ENCODE measurements at regions not wholly inside any gene's neighbourhood (a gene's known extent, or its start where the extent isn't known, plus 50 kb on each side); places are given as distances from the start of the nearest gene placed in this dataset.

DNA sequence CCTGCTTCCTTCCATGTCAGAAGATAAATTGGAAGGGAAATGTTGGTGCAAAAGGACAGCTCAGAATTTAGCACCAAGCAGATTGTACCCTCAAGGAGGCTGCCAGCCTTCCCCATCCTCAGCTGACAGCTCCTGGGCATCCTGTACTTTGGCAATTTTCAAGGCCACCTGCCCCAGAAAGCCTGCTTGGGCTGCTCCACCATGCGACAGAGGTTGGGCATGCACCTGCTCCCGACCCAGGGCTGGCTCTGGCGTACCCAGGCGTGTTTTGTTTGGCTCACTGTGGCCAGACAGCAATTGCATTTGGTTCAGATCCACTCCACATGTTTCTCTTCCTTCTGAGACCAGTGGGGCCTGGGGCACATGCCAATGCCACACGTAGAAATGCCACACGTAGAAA, 547.8 kb downstream of the NPHP4 start:
- CTCF ChIA-PET: no interaction called here
- no peaks in the 10 kb centered on the region for H3K27me3 ChIP-seq (replicated peaks in 1 of 2; ENCODE audit: control insufficient read depth in 2 of 2, insufficient read depth in 2 of 2, low read length in 1 of 2)
- no peak for FAIRE-seq
- H3K4me2 ChIP-seq (ENCODE audit: control insufficient read depth, insufficient read depth): no peak overlapping the region
- in situ Hi-C loops (cut with MboI): no loop called here
- 7% methylated on average over 6 of the region's 6 CpGs for WGBS (ENCODE audit: insufficient coverage, insufficient replicate concordance, low lambda C conversion rate, missing lambda C conversion rate)
- H3K79me2 ChIP-seq (ENCODE audit: control insufficient read depth, insufficient read depth, low read length): no peaks in the 10 kb centered on the region
- intact Hi-C loops (cut with micrococcal nuclease; ENCODE audit: unreplicated experiment): no loop called here
- H3K27ac ChIP-seq (ENCODE audit: control insufficient read depth, insufficient read depth): no peak overlapping the region
- H3K4me3 ChIP-seq: no peak overlapping the region
- ATAC-seq: no peak
- H3K36me3 ChIP-seq (ENCODE audit: control insufficient read depth in 2 of 2, insufficient read depth in 2 of 2, low read length in 1 of 2): no peaks in the 10 kb centered on the region
- H3K4me1 ChIP-seq (ENCODE audit: control insufficient read depth, insufficient read depth, low read length): no peaks in the 10 kb centered on the region
- no peaks in the 10 kb centered on the region for H4K20me1 ChIP-seq (ENCODE audit: control insufficient read depth, insufficient read depth)
- no peak overlapping the region for H3K9ac ChIP-seq (ENCODE audit: control insufficient read depth, insufficient read depth, low read length)
- RAD21 ChIA-PET (ENCODE audit: unreplicated experiment): no interaction called here
- no peak for DNase-seq (ENCODE audit: low read depth, low spot score)
- SMC1A ChIA-PET (ENCODE audit: uncharacterized antibody, unreplicated experiment): no interaction called here
- H2AFZ ChIP-seq (ENCODE audit: control insufficient read depth, low read depth, low read length): no peak overlapping the region
- no peaks in the 10 kb centered on the region for H3K9me3 ChIP-seq (replicated peaks; ENCODE audit: control insufficient read depth, insufficient read depth, low read length)
- POLR2A ChIA-PET: no interaction called here
- no TSS peak for BruUV-seq (replicated peaks)
- no peak for TF ChIP-seq FOS (IDR thresholded peaks at IDR 0.05; ENCODE audit: borderline replicate concordance, extremely low read depth, insufficient read length)
- TF ChIP-seq MXI1 (IDR thresholded peaks at IDR 0.05; ENCODE audit: low read depth, low read length): no peak
- TF ChIP-seq RAD21 (IDR thresholded peaks at IDR 0.05; ENCODE audit: insufficient read depth, low read depth, low read length): no peak
- TF ChIP-seq MEF2B (IDR thresholded peaks at IDR 0.05; ENCODE audit: partially characterized antibody, poor library complexity, severe bottlenecking): no peak
- TF ChIP-seq, protein P1, sequence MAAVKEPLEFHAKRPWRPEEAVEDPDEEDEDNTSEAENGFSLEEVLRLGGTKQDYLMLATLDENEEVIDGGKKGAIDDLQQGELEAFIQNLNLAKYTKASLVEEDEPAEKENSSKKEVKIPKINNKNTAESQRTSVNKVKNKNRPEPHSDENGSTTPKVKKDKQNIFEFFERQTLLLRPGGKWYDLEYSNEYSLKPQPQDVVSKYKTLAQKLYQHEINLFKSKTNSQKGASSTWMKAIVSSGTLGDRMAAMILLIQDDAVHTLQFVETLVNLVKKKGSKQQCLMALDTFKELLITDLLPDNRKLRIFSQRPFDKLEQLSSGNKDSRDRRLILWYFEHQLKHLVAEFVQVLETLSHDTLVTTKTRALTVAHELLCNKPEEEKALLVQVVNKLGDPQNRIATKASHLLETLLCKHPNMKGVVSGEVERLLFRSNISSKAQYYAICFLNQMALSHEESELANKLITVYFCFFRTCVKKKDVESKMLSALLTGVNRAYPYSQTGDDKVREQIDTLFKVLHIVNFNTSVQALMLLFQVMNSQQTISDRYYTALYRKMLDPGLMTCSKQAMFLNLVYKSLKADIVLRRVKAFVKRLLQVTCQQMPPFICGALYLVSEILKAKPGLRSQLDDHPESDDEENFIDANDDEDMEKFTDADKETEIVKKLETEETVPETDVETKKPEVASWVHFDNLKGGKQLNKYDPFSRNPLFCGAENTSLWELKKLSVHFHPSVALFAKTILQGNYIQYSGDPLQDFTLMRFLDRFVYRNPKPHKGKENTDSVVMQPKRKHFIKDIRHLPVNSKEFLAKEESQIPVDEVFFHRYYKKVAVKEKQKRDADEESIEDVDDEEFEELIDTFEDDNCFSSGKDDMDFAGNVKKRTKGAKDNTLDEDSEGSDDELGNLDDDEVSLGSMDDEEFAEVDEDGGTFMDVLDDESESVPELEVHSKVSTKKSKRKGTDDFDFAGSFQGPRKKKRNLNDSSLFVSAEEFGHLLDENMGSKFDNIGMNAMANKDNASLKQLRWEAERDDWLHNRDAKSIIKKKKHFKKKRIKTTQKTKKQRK (IDR thresholded peaks at IDR 0.05; ENCODE audit: low read depth, low read length): no peak
- TF ChIP-seq, protein P2, sequence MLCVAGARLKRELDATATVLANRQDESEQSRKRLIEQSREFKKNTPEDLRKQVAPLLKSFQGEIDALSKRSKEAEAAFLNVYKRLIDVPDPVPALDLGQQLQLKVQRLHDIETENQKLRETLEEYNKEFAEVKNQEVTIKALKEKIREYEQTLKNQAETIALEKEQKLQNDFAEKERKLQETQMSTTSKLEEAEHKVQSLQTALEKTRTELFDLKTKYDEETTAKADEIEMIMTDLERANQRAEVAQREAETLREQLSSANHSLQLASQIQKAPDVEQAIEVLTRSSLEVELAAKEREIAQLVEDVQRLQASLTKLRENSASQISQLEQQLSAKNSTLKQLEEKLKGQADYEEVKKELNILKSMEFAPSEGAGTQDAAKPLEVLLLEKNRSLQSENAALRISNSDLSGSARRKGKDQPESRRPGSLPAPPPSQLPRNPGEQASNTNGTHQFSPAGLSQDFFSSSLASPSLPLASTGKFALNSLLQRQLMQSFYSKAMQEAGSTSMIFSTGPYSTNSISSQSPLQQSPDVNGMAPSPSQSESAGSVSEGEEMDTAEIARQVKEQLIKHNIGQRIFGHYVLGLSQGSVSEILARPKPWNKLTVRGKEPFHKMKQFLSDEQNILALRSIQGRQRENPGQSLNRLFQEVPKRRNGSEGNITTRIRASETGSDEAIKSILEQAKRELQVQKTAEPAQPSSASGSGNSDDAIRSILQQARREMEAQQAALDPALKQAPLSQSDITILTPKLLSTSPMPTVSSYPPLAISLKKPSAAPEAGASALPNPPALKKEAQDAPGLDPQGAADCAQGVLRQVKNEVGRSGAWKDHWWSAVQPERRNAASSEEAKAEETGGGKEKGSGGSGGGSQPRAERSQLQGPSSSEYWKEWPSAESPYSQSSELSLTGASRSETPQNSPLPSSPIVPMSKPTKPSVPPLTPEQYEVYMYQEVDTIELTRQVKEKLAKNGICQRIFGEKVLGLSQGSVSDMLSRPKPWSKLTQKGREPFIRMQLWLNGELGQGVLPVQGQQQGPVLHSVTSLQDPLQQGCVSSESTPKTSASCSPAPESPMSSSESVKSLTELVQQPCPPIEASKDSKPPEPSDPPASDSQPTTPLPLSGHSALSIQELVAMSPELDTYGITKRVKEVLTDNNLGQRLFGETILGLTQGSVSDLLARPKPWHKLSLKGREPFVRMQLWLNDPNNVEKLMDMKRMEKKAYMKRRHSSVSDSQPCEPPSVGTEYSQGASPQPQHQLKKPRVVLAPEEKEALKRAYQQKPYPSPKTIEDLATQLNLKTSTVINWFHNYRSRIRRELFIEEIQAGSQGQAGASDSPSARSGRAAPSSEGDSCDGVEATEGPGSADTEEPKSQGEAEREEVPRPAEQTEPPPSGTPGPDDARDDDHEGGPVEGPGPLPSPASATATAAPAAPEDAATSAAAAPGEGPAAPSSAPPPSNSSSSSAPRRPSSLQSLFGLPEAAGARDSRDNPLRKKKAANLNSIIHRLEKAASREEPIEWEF (IDR thresholded peaks at IDR 0.05; ENCODE audit: insufficient replicate concordance, low read depth, low read length): no peak
- TF ChIP-seq, protein P3, sequence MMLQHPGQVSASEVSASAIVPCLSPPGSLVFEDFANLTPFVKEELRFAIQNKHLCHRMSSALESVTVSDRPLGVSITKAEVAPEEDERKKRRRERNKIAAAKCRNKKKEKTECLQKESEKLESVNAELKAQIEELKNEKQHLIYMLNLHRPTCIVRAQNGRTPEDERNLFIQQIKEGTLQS (IDR thresholded peaks at IDR 0.05; ENCODE audit: borderline replicate concordance, extremely low read depth, low read depth, low read length): no peak
- no peak for TF ChIP-seq BHLHE40 (IDR thresholded peaks at IDR 0.05; ENCODE audit: borderline replicate concordance in 1 of 2, low read depth in 2 of 2, low read length in 1 of 2)
- TF ChIP-seq EGR1 (IDR thresholded peaks at IDR 0.05; ENCODE audit: borderline replicate concordance in 1 of 2, low read depth in 2 of 2, low read length in 2 of 2): no peak
- no peak for TF ChIP-seq NR2F1 (conservative IDR thresholded peaks at IDR 0.05)
- no peak for TF ChIP-seq YY1 (IDR thresholded peaks at IDR 0.05; ENCODE audit: low read depth, low read length)
- TF ChIP-seq NFYB (IDR thresholded peaks at IDR 0.05; ENCODE audit: insufficient read depth, low read depth, low read length): no peak
